ENCODE measurements at regions not wholly inside any gene's neighbourhood (a gene's known extent, or its start where the extent isn't known, plus 50 kb on each side); places are given as distances from the start of the nearest gene placed in this dataset.

GRCh38 chr2:152870239-152870638 lies 151.8 kb downstream of the ARL6IP6 start:
- no peak for DNase-seq (ENCODE audit: low spot score)

GRCh38 chr2:152867397-152867796 lies 149.0 kb downstream of the ARL6IP6 start:
- no peak for DNase-seq (ENCODE audit: low spot score)

GRCh38 chr2:152864601-152865149 lies 146.3 kb downstream of the ARL6IP6 start:
- no peak for DNase-seq (ENCODE audit: low spot score)

- no peak for DNase-seq (ENCODE audit: low spot score)
Observed at GRCh38 chr2:152863826-152864225, 145.4 kb downstream of the ARL6IP6 start.

DNA sequence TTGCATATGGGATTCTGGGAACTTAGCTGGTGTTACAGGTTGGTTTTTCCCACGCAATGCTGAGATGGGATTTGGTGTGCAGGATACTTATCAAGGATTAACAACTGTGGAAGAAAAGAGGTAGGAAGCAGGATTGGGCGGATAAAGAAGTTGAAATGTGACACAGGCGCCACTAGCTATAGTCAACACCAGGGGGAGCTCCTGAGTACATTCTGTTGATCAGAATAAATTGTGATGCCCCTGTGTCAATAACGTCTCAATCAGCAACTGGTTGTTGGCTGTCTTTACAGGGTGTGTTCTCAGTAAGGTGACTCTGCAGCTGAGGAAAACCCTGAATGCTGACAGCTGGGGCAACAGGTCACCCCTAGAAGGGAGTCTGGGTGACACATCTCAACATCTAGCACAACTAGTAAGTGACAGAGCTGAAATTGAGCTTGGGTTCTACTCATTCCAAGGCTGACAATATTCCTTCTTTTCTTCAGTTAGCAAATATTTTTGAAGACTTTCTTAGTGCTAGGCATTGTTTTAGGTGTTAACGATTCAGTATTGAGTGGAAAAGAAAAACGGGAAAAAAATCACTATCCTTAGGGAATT lies 143.0 kb downstream of the ARL6IP6 start:
- DNase-seq (ENCODE audit: low spot score), result no peak

GRCh38 chr2:152858594-152859265 lies 140.3 kb downstream of the ARL6IP6 start:
- no peak for DNase-seq (ENCODE audit: low spot score)

- DNase-seq (ENCODE audit: low spot score), result no peak
Observed at GRCh38 chr2:152846697-152847470, 128.5 kb downstream of the ARL6IP6 start.

GRCh38 chr2:152835674-152836073 lies 117.3 kb downstream of the ARL6IP6 start:
- DNase-seq (ENCODE audit: low spot score), result no peak

- no peak for DNase-seq (ENCODE audit: low spot score)
Observed at GRCh38 chr2:152827944-152828343, 109.5 kb downstream of the ARL6IP6 start.

DNA sequence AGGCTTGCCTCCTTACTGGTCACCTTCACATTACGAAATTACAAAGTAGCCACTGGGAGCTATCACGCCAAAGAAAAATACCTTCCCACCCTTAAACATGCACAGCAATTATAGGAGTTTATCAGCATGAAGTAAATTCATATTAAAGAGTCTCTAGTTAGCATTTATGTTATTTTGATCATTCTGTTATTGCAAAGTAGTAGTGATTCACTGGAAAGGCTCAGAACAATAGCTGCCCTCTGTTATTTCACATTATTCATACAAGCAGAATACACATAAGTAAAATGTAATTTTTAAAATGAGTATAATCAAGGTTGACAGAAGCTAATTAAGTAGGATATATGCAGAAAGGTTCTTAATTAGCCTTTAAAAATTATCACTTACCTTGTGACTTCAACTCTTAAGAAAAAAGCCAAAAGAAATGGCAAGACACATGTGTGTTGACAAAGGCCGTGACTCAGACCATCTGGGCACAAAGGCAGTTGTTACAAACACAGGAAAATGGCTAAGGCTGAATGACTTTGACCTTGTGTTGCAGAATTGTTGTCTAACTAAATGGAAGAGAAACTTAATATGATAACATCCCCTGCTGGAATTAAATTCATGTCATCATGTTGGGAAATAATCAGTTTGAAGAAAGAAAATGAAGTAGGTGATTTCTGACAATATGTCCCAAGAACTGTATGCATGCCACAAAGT lies 108.3 kb downstream of the ARL6IP6 start:
- DNase-seq (ENCODE audit: low spot score), result no peak

DNA sequence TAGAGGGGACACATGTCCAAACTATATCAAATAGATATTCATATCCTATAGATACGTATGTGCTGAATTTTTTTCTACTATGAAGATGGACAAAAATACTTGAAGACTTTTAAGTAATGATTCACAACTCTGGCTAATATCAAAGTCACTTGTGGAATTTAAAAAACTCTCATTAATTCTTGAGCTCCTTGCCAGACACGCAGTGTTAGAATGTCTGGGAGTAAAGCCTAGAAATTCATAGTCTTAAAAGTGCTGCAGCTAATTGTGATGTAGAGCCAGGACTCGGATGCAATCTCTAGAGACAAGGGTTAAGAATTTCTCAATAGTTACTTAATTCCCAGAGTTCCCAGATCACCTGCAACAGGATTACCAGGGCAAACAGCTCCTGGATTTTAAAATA lies 107.4 kb downstream of the ARL6IP6 start:
- no peak for DNase-seq (ENCODE audit: low spot score)

GRCh38 chr2:152823905-152824304 lies 105.5 kb downstream of the ARL6IP6 start:
- no peak for DNase-seq (ENCODE audit: low spot score)

- no peak for DNase-seq (ENCODE audit: low spot score)
Observed at GRCh38 chr2:152822676-152823075, 104.3 kb downstream of the ARL6IP6 start.

DNA sequence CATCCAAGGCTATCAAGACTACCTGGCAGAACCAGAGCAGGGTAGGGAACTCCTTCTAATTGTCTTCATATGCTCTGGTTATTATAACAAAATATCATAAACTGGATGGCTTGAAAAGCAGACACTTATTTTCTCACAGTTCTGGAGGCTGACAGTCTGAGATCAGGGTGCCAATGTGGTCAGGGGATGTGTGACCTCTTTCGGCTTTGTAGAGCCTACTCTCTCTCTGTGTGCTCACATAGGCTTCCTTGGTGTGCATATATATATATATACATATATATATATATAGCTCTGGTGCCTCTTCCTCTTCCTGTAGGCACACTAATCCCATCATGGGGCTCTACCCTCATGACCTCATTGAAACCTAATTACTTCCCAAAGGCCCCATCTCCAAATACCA lies 101.6 kb downstream of the ARL6IP6 start:
- no peak for DNase-seq (ENCODE audit: low spot score)

DNA sequence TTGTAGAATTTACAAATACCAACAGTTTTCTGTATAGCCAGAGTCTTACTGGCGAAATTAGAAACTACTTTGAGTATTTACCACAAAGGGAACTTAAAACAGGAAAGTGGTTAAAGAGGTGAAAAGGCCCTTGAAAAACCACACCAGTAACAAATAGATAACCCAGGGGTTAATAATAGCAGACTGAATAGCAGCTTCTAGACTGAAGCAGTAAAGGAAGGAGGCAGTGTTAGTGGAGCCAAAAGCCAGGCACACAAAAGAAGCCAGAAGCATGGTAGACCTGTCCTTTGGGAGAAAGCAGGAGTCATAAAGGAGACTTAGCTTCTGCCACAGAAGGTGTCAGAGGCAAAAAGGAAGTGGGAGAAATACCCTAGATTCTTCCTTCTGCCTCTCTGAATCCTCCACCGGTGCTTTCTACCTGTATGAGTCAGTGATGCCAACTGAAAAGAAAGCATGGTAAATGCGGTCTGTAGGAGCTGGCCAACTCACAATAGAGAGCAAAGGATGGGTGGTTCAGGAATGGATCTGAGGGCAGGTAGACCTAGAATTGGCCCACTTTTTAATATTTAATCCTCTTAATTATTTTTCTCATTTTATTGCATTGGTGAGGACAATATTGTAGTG lies 97.3 kb downstream of the ARL6IP6 start:
- DNase-seq (ENCODE audit: low spot score), result no peak

DNA sequence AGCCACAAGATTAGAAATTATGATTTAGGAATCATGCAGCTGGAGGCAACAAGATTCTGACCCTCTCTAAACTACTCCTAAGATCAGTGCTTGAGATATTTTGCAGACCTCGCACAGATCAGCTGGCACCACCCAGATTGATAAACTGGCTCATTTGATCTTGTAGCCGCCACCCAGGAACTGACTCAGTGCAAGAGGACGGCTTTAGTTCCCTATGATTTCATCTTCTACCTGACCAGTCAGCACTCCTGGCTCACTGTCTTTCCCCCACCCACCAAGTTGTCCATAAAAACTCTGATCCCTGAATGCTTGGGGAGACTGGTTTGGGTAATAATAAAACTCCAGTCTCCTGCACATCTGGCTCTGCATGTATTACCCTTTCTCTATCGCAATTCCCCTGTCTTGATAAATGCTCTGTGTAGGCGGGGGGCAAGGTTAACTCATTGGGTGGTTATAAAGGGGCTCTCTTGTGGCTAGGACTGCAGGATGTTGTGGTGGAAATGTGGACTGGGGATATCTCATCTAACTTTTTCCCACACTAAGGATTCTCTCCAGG lies 96.1 kb downstream of the ARL6IP6 start:
- peak; percentile 30 for DNase-seq (ENCODE audit: low spot score)

GRCh38 chr2:152813351-152813750 lies 94.9 kb downstream of the ARL6IP6 start:
- no peak for DNase-seq (ENCODE audit: low spot score)
